D721Med (cell line): ENCODE measurements at regions not wholly inside any gene's neighbourhood (a gene's known extent, or its start where the extent isn't known, plus 50 kb on each side); places are given as distances from the start of the nearest gene placed in this dataset.

Source experiments
- DNase-seq: peaks from one replicate; pipeline ENCODE4 v3.0.0; 2011; ENCODE audit warnings: low spot score; ENCODE audit not compliant: insufficient read length
- FAIRE-seq: peaks from 2 replicates; lab custom pipeline; 2011; peaks lifted over from hg19 to GRCh38; lab: Jason Lieb, UNC
- TF ChIP-seq, protein P1 (sequence below): IDR thresholded peaks from 2 replicates; pipeline ENCODE4 v1.5.1; 2012; ENCODE audit warnings: mild to moderate bottlenecking, control low read depth; ENCODE audit not compliant: insufficient read depth; ENCODE audit errors: missing control alignments

DNA sequence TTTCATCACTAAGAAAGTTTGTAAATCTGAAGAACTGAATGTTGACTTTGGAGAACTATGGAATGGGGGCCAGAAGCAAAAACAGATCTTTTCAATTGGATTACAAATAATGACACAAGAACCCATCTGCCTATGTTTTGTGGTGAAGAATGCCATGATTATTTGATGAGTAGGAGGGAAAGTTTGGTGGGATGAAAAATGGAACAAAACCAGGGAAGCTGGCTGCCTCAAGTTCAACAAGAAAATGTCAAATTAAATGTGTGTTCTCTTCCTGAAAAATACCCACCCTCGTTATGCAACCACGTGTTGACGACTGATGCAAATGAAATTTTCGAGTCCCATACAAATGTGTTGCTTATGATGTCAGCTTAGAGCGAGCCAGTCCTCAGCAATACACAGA lies 208.5 kb downstream of the GPR37 start:
- DNase-seq (no peak), FAIRE-seq (peak; percentile 25)
- TF ChIP-seq, protein P1, sequence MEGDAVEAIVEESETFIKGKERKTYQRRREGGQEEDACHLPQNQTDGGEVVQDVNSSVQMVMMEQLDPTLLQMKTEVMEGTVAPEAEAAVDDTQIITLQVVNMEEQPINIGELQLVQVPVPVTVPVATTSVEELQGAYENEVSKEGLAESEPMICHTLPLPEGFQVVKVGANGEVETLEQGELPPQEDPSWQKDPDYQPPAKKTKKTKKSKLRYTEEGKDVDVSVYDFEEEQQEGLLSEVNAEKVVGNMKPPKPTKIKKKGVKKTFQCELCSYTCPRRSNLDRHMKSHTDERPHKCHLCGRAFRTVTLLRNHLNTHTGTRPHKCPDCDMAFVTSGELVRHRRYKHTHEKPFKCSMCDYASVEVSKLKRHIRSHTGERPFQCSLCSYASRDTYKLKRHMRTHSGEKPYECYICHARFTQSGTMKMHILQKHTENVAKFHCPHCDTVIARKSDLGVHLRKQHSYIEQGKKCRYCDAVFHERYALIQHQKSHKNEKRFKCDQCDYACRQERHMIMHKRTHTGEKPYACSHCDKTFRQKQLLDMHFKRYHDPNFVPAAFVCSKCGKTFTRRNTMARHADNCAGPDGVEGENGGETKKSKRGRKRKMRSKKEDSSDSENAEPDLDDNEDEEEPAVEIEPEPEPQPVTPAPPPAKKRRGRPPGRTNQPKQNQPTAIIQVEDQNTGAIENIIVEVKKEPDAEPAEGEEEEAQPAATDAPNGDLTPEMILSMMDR: no peak

DNA sequence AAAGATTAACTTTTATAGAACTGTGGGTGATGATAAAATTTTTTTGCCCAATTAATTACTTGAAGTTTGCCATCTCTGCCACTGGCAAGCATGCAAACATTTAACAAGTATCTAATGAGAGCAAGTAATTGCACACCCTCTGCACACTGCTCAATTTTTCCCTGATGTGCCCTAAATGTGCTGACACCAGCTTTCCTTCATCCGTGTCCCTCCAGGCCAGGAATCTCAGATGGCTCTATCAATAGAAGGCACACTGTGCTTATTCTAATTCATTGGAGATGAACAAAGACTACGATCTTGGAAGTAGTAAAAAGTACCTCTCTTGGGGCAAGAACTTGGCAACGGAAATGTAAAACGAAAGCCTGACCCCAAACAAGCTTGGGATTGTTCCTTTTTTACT lies 212.1 kb downstream of the GPR37 start:
- TF ChIP-seq, protein P1: no peak
- no peak for DNase-seq
- no peak for FAIRE-seq

GRCh38 chr7:124552217-124552616 lies 213.4 kb downstream of the GPR37 start:
- no peak for DNase-seq
- TF ChIP-seq, protein P1: no peak
- FAIRE-seq: no peak

DNA sequence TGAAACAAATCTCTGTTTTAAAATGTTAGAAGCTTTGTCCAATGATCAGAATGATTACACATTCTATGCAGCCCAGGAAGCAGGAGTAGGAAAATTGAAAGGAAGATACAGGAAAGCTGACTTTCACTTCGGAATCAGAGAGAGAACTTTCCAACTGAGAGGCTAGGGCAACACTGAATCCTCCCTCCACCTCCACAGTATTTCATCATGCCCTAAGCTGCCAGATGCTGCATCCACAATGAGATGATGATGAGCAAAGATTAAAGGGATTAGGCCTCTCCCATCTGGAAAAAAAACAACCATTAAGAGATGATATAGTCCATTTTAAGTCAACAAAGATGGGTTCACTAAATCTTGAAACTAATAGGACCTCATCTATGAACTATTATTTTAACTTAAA lies 215.6 kb downstream of the GPR37 start:
- DNase-seq (no peak), FAIRE-seq (peak; percentile 95)
- TF ChIP-seq, protein P1: no peak

DNA sequence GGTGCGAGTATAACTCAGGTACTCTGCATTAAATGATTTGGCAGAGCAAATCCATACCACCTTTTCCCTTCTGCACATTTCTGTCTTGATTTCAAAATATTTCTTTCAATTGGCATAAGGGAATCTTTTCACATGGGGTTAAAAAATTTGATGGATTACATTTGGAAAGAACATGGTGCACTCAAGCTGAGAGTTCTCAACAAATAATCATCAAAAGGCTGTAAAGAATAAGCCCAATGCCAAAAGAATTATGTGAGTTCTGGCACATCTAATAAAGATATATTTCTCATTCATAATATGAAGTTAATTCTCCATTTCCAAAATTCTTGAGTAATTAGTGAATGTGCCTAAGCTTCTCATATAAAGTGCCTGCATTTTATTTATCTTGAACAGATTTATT lies 223.1 kb downstream of the GPR37 start:
- TF ChIP-seq, protein P1: no peak
- DNase-seq: no peak
- FAIRE-seq: no peak

DNA sequence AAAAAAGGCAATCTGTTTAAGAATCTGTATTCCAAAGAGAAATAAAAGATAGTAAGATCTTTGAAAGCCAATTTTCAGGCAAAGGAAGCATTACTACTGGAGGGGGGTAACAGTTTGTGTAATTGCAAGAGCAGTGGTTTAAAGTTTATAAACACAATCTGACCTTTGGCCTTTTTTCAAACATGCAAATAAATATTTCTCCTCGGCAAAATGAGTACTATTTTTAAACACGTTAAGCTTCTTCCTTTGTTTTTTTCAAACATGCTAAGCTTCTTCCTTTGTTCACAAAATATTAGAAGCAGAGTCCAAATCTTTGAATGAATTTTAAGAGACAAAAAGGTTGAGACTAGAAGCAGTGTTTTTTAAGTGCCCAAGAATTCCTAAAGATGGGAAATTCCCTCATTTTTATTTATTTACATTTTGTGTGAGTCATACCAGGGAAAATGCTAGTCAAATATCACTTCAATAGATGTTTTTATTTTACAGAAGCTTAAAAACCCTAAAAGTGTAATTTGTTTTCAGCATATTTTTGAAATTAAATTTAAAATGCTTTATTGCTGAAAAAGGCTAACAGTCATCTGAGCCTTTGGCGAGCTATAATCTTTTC lies 229.3 kb downstream of the GPR37 start:
- TF ChIP-seq, protein P1: no peak
- FAIRE-seq (no peak), DNase-seq (no peak)

- TF ChIP-seq, protein P1: no peak
- FAIRE-seq: no peak
- no peak for DNase-seq
Measured at GRCh38 chr7:124532166-124532565, 233.4 kb downstream of the GPR37 start.
